GM18907 (cell line): ENCODE measurements at regions not wholly inside any gene's neighbourhood (a gene's known extent, or its start where the extent isn't known, plus 50 kb on each side); places are given as distances from the start of the nearest gene placed in this dataset.
"Not testable (repeated sequence)": the region's sequence is repeated elsewhere in the genome, so short reads cannot be mapped to it uniquely, and the experiment has no call there.

Source experiments
- ATAC-seq: cut with Tn5 transposase; IDR thresholded peaks from one replicate; pipeline ENCODE4 v1.9.1; 2021; ENCODE audit warnings: mild to moderate bottlenecking, moderate library complexity; ENCODE audit not compliant: unreplicated experiment

GRCh38 chr5:166910995-166911394, 1380.5 kb upstream of the WWC1 start:
- ATAC-seq, result no peak

GRCh38 chr5:166916021-166916420, 1375.4 kb upstream of the WWC1 start:
- no peak for ATAC-seq

- ATAC-seq, result no peak
These were observed 1365.3 kb upstream of the WWC1 start for GRCh38 chr5:166926138-166926537.

- ATAC-seq, result not testable (repeated sequence)
These were observed 1364.5 kb upstream of the WWC1 start for GRCh38 chr5:166926806-166927475.

GRCh38 chr5:166936351-166936750, 1355.1 kb upstream of the WWC1 start:
- ATAC-seq, result no peak

- no peak for ATAC-seq
These were observed 1353.4 kb upstream of the WWC1 start for GRCh38 chr5:166938071-166938470.

GRCh38 chr5:166942948-166943347, 1348.5 kb upstream of the WWC1 start:
- no peak for ATAC-seq

GRCh38 chr5:166947045-166947444, 1344.4 kb upstream of the WWC1 start:
- ATAC-seq, result no peak

GRCh38 chr5:166948679-166949078, 1342.8 kb upstream of the WWC1 start:
- ATAC-seq, result no peak

- ATAC-seq, result no peak
These were observed 1339.4 kb upstream of the WWC1 start for GRCh38 chr5:166952048-166952447.

GRCh38 chr5:166957782-166958181, 1333.7 kb upstream of the WWC1 start:
- ATAC-seq, result no peak

GRCh38 chr5:166959766-166960165, 1331.7 kb upstream of the WWC1 start:
- no peak for ATAC-seq

- ATAC-seq, result no peak
These were observed 1330.4 kb upstream of the WWC1 start for GRCh38 chr5:166961028-166961427.

- ATAC-seq, result no peak
These were observed 1329.5 kb upstream of the WWC1 start for GRCh38 chr5:166961913-166962312.

- ATAC-seq, result no peak
These were observed 1329.0 kb upstream of the WWC1 start for GRCh38 chr5:166962461-166962860.

- no peak for ATAC-seq
These were observed 1327.8 kb upstream of the WWC1 start for GRCh38 chr5:166963596-166963995.

- no peak for ATAC-seq
These were observed 1313.5 kb upstream of the WWC1 start for GRCh38 chr5:166977911-166978422.

GRCh38 chr5:166979307-166979895, 1312.0 kb upstream of the WWC1 start:
- ATAC-seq, result no peak

- ATAC-seq, result no peak
These were observed 1310.8 kb upstream of the WWC1 start for GRCh38 chr5:166980666-166981065.

GRCh38 chr5:166982226-166982625, 1309.2 kb upstream of the WWC1 start:
- ATAC-seq, result no peak

- no peak for ATAC-seq
These were observed 1299.8 kb upstream of the WWC1 start for GRCh38 chr5:166991601-166992000.

GRCh38 chr5:166992108-166992507, 1299.3 kb upstream of the WWC1 start:
- no peak for ATAC-seq
